Spleen (tissue), 7 donors: ENCODE measurements at regions not wholly inside any gene's neighbourhood (a gene's known extent, or its start where the extent isn't known, plus 50 kb on each side); places are given as distances from the start of the nearest gene placed in this dataset.

Experiments
- CTCF ChIP-seq, 11 experiments: fragments of 200-600 bp in 7 of 11; fragments of 450-650 bp in 4 of 11; sonication (generic) in 4 of 11; IDR thresholded peaks in 8 of 11; conservative IDR thresholded peaks in 3 of 11; 1 replicate in 7 of 11; 2 replicates in 4 of 11; pipeline versions ENCODE4 v1.4.0 to v1.8.0; 2016 to 2021; ENCODE audit warnings: antibody characterized with exemption in 11 of 11, inconsistent platforms in 4 of 11, mild to moderate bottlenecking in 1 of 11
- POLR2A ChIP-seq, 3 donors: fragments of 450-650 bp; IDR thresholded peaks; one replicate each; pipeline ENCODE4 v1.5.1; 2017; ENCODE audit warnings: antibody characterized with exemption in 3 of 3, mild to moderate bottlenecking in 1 of 3
- POLR2AphosphoS5 ChIP-seq, 3 donors: sonication (generic); formaldehyde crosslinking; IDR thresholded peaks; one replicate each; pipeline ENCODE4 v1.5.1; 2017; ENCODE audit warnings: antibody characterized with exemption in 3 of 3
- donor health status: DM: no; HTN: no; CAD: no; lungs with moderate emphysema.
- donor health status: DM: no; HTN: no; CAD: no.
- donor health status: DM: no; HTN: no; CAD: no.

- TF ChIP-seq CTCF (IDR thresholded peaks at IDR 0.05 in 8 of 11, conservative IDR thresholded peaks at IDR 0.05 in 3 of 11) (no peak), POLR2A (IDR thresholded peaks at IDR 0.05) (no peak), POLR2AphosphoS5 (IDR thresholded peaks at IDR 0.05) (no peak)
These were observed 126.5 kb upstream of the MAST4 start for GRCh38 chr5:66469684-66470083.
